ENCODE measurements at regions not wholly inside any gene's neighbourhood (a gene's known extent, or its start where the extent isn't known, plus 50 kb on each side); places are given as distances from the start of the nearest gene placed in this dataset.

DNA sequence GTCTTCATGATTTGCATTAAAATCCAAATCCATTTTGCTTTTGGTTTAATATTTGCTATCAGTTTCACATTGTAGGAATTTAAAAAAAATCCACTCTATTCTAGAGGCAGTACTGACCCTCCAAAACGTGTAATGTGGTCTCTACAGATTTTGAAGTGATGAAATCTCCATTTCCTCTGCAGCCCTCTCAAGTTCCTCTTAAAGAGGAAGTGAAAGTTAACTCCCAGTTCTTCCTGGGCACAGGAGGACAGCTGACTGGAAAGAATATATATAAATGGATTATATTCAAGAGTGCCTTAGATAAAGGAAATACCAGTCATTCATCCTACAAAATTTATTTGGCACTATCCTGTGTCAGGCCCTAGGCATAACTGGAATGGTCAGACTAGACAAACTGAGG is 83.5 kb upstream of the PLCL2 start:
- TF ChIP-seq, protein P1, sequence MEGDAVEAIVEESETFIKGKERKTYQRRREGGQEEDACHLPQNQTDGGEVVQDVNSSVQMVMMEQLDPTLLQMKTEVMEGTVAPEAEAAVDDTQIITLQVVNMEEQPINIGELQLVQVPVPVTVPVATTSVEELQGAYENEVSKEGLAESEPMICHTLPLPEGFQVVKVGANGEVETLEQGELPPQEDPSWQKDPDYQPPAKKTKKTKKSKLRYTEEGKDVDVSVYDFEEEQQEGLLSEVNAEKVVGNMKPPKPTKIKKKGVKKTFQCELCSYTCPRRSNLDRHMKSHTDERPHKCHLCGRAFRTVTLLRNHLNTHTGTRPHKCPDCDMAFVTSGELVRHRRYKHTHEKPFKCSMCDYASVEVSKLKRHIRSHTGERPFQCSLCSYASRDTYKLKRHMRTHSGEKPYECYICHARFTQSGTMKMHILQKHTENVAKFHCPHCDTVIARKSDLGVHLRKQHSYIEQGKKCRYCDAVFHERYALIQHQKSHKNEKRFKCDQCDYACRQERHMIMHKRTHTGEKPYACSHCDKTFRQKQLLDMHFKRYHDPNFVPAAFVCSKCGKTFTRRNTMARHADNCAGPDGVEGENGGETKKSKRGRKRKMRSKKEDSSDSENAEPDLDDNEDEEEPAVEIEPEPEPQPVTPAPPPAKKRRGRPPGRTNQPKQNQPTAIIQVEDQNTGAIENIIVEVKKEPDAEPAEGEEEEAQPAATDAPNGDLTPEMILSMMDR (IDR thresholded peaks at IDR 0.05; ENCODE audit: extremely low read depth in 1 of 2, insufficient read depth in 1 of 2, low read depth in 1 of 2, low read length in 2 of 2), result no peak
- TF ChIP-seq POLR2A (IDR thresholded peaks at IDR 0.05; ENCODE audit: low read depth, low read length), result no peak
- TF ChIP-seq EZH2 (IDR thresholded peaks at IDR 0.05; ENCODE audit: borderline replicate concordance, low read depth, low read length, severe bottlenecking), result no peak
- no peak for TF ChIP-seq GATA2 (IDR thresholded peaks at IDR 0.05; ENCODE audit: insufficient read depth, insufficient read length, low read depth, low read length)
- TF ChIP-seq, protein P2, sequence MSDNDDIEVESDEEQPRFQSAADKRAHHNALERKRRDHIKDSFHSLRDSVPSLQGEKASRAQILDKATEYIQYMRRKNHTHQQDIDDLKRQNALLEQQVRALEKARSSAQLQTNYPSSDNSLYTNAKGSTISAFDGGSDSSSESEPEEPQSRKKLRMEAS (IDR thresholded peaks at IDR 0.05; ENCODE audit: insufficient read depth, insufficient read length), result no peak
- TF ChIP-seq POLR2AphosphoS5 (IDR thresholded peaks at IDR 0.05; ENCODE audit: insufficient read depth, low read depth, low read length), result no peak
- no peak for TF ChIP-seq JUN (IDR thresholded peaks at IDR 0.05; ENCODE audit: borderline replicate concordance, insufficient read depth, insufficient read length, low read depth)
- TF ChIP-seq MYC (IDR thresholded peaks at IDR 0.05; ENCODE audit: low read depth, low read length), result no peak

Measured in endothelial cell of umbilical vein (primary cell).